ENCODE measurements at regions not wholly inside any gene's neighbourhood (a gene's known extent, or its start where the extent isn't known, plus 50 kb on each side); places are given as distances from the start of the nearest gene placed in this dataset.

DNA sequence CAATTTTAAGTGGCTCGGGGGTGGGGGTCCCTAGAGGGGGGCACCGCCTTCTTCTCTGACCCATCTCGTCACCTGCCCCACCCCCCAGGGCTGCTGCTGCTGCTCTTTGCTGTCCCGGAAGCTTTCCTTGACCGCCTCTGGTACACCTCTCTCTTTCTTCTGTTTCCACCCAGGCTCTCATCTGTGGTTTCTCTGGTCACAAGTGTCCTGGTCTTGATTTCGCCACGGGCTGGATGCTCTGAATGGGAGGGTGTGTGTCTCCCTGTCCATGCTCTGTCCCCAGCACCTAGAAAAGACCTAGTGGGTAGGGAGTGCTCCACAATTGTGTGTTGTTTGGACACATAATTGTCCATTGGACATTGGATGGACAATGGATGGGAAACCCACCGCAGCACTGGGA is 134.7 kb upstream of the CIBAR2 start:
- Histone ChIP-seq H3K4me1 (peaks cover 8 to 14% of the 10 kb centered on the region in 2 donors), H3K9me3 (no peaks in the 10 kb centered on the region), H3K27ac (no peak overlapping the region), H3K36me3 (no peaks in the 10 kb centered on the region), H3K27me3 (no peaks in the 10 kb centered on the region), H3K4me3 (no peak overlapping the region)
- in situ Hi-C loops (cut with MboI; ENCODE audit: low sequenced_read_pairs in 4 of 4) (loop anchor here in 2 of 4 donors (25.0 kb wide), 1 partner anchor 135 kb away; the partner anchor contains the start of gene CIBAR2 (in 2 of the 2)), intact Hi-C loops (cut with DNase I; ENCODE audit: low total_unique reads) (loop anchor here (5.0 kb wide), 1 partner anchor 135 kb away; the partner anchor contains the start of gene CIBAR2)
- TF ChIP-seq, protein P1, sequence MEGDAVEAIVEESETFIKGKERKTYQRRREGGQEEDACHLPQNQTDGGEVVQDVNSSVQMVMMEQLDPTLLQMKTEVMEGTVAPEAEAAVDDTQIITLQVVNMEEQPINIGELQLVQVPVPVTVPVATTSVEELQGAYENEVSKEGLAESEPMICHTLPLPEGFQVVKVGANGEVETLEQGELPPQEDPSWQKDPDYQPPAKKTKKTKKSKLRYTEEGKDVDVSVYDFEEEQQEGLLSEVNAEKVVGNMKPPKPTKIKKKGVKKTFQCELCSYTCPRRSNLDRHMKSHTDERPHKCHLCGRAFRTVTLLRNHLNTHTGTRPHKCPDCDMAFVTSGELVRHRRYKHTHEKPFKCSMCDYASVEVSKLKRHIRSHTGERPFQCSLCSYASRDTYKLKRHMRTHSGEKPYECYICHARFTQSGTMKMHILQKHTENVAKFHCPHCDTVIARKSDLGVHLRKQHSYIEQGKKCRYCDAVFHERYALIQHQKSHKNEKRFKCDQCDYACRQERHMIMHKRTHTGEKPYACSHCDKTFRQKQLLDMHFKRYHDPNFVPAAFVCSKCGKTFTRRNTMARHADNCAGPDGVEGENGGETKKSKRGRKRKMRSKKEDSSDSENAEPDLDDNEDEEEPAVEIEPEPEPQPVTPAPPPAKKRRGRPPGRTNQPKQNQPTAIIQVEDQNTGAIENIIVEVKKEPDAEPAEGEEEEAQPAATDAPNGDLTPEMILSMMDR (IDR thresholded peaks at IDR 0.05 in 4 of 5, conservative IDR thresholded peaks at IDR 0.05 in 1 of 5), result no peak
- TF ChIP-seq POLR2A (IDR thresholded peaks at IDR 0.05), result no peak
- DNase-seq (no peak), ATAC-seq (no peak)

DNA sequence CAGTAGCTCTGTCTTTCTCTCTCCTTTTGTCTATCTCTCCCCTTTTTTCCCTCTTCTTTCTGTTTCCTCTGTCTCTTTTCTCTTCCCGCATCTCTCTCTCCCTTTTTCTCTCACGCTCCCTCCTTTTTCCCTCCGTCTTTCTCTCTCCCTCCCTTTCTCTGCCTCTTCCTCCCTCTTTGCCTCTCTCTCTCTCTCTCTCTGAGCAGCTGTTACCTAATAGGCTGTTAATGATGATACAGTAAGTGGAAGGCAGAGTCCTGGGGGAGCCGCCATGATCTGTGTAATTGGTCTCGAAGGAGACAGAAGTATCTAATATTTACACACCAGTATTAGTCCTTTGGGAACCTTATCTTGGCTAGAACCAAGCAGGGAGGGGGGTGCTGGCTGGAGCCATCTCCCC is 136.1 kb upstream of the CIBAR2 start:
- no peak overlapping the region for H3K27ac ChIP-seq
- H3K4me1 ChIP-seq, result peaks cover 8 to 14% of the 10 kb centered on the region in 2 donors
- TF ChIP-seq POLR2A (IDR thresholded peaks at IDR 0.05), result no peak
- TF ChIP-seq, protein P1 (IDR thresholded peaks at IDR 0.05 in 4 of 5, conservative IDR thresholded peaks at IDR 0.05 in 1 of 5), result no peak
- in situ Hi-C loops (cut with MboI; ENCODE audit: low sequenced_read_pairs in 4 of 4), result loop anchor here in 2 of 4 donors (25.0 kb wide), 1 partner anchor 136 kb away; the partner anchor contains the start of gene CIBAR2 (in 2 of the 2)
- no peaks in the 10 kb centered on the region for H3K27me3 ChIP-seq
- DNase-seq, result no peak
- H3K9me3 ChIP-seq, result no peaks in the 10 kb centered on the region
- ATAC-seq, result no peak
- H3K36me3 ChIP-seq, result no peaks in the 10 kb centered on the region
- intact Hi-C loops (cut with DNase I; ENCODE audit: low total_unique reads), result loop anchor here (5.0 kb wide), 1 partner anchor 136 kb away; the partner anchor contains the start of gene CIBAR2
- H3K4me3 ChIP-seq, result no peak overlapping the region

DNA sequence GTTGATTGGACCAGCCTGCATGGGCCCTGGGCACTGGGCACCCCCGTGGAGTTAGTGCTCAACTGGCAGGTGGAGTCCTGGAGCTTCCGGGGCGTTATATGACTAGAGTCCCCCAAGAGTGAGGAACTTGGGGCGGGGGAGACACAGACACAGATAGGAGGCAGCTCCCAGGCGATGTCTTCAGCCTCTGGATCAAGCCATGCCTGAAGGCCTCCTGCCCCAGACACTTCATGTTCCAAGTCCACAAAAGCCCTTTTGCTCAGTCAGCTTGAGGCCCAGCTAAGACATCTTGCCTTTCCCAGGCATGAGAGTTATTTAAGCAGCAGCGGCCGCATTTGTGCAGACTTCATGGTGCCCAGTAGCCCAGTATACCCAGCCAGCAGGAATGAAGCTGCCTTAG is 136.6 kb upstream of the CIBAR2 start:
- DNase-seq (no peak), ATAC-seq (no peak)
- in situ Hi-C loops (cut with MboI; ENCODE audit: low sequenced_read_pairs in 4 of 4) (loop anchor here in 2 of 4 donors (25.0 kb wide), 1 partner anchor 137 kb away; the partner anchor contains the start of gene CIBAR2 (in 2 of the 2)), intact Hi-C loops (cut with DNase I; ENCODE audit: low total_unique reads) (loop anchor here (5.0 kb wide), 1 partner anchor 137 kb away; the partner anchor contains the start of gene CIBAR2)
- no peak overlapping the region for H3K4me3 ChIP-seq
- peaks cover 8 to 14% of the 10 kb centered on the region in 2 donors for H3K4me1 ChIP-seq
- no peak overlapping the region for H3K27ac ChIP-seq
- no peaks in the 10 kb centered on the region for H3K9me3 ChIP-seq
- H3K27me3 ChIP-seq, result no peaks in the 10 kb centered on the region
- TF ChIP-seq, protein P1 (IDR thresholded peaks at IDR 0.05 in 4 of 5, conservative IDR thresholded peaks at IDR 0.05 in 1 of 5), result no peak
- TF ChIP-seq POLR2A (IDR thresholded peaks at IDR 0.05), result no peak
- H3K36me3 ChIP-seq, result no peaks in the 10 kb centered on the region

DNA sequence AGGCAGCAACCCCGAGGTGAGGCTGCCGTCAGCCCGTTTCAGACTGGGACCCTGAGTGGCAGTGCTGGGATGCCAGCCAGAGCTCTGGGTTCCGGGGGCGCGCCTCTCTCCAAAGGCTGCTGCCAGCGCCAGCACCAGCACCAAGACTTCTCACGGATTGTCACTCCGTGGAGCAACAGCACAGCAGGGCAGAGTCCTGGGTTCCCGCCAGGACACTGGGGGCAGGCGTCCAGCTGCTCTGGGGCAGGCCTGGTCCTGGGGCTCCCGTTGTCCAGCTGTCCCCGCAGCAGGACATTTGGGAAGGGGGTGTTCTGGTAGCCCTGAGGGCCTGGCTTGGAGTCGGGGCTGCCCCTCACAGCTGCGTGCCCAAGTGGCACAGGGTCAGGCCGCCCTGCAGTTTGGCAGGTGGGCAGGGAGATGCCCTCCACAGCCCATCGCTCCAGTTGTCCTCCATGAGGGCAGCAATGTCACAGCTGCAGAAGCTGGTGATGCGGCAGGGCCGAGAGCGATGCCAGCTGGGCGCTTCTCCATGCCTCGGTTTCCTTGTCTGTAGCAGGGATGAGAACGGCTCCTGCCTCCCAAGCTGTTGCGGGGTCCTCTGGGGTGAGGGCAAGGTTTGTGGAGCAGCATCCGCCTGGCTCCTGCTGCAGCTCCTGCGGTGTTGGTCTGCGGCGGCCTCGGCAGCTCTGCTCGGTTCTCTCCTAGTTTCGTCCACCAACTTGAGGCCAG is 137.3 kb upstream of the CIBAR2 start:
- DNase-seq, result peak in 1 of 2 donors; percentile 57
- in situ Hi-C loops (cut with MboI; ENCODE audit: low sequenced_read_pairs in 4 of 4), result loop anchor here in 2 of 4 donors (25.0 kb wide), 2 partner anchors 137 to 463 kb away; partner anchors contain the start of gene CIBAR2 (in 2 of the 2)

More for the DNA sequence above, 137.3 kb upstream of the CIBAR2 start:
- Histone ChIP-seq H3K4me1 (peaks cover 8 to 14% of the 10 kb centered on the region in 2 donors), H3K27ac (no peak overlapping the region), H3K36me3 (no peaks in the 10 kb centered on the region), H3K9me3 (no peaks in the 10 kb centered on the region), H3K4me3 (no peak overlapping the region), H3K27me3 (no peaks in the 10 kb centered on the region)
- intact Hi-C loops (cut with DNase I; ENCODE audit: low total_unique reads), result loop anchor here (5.0 kb wide), 1 partner anchor 137 kb away; the partner anchor contains the start of gene CIBAR2
- TF ChIP-seq POLR2A (IDR thresholded peaks at IDR 0.05), result no peak
- TF ChIP-seq, protein P1 (IDR thresholded peaks at IDR 0.05 in 4 of 5, conservative IDR thresholded peaks at IDR 0.05 in 1 of 5), result no peak
- peak; percentile 34 to 49 for ATAC-seq
